Heart left ventricle (tissue), 16 donors: ENCODE measurements at regions not wholly inside any gene's neighbourhood (a gene's known extent, or its start where the extent isn't known, plus 50 kb on each side); places are given as distances from the start of the nearest gene placed in this dataset.
A peak's percentile ranks its signal among the peaks of the same experiment; 100 is the strongest.

ENCODE experiments used
- ATAC-seq, 4 donors: fragments of 200-7000 bp; cut with Tn5 transposase; one replicate each; pipeline ENCODE4 v1.9.1; 2020 to 2022; ENCODE audit warnings: moderate library complexity in 4 of 4, mild to moderate bottlenecking in 3 of 4, moderate number of reproducible peaks in 1 of 4
- DNase-seq, 5 donors: peaks; one replicate each; pipeline ENCODE4 v3.0.0-alpha.2; 2020
- H3K27ac ChIP-seq, 12 donors: fragments of 200-600 bp; sonication (generic) in 4 of 12; one replicate each; pipeline versions ENCODE4 v1.5.0 to v1.8.0; 2016 to 2022; ENCODE audit warnings: mild to moderate bottlenecking in 2 of 12
- H3K27me3 ChIP-seq, 9 donors: fragments of 200-600 bp; sonication (generic) in 2 of 9; one replicate each; pipeline versions ENCODE4 v1.5.1 to v1.8.0; 2016 to 2022; ENCODE audit warnings: mild to moderate bottlenecking in 3 of 9
- H3K36me3 ChIP-seq, 9 donors: fragments of 200-600 bp; sonication (generic) in 2 of 9; one replicate each; pipeline versions ENCODE4 v1.5.0 to v1.8.0; 2018 to 2022; ENCODE audit warnings: mild to moderate bottlenecking in 2 of 9
- H3K4me1 ChIP-seq, 12 donors: fragments of 200-600 bp; sonication (generic) in 4 of 12; one replicate each; pipeline versions ENCODE4 v1.5.0 to v1.8.0; 2016 to 2022; ENCODE audit warnings: mild to moderate bottlenecking in 3 of 12
- H3K4me3 ChIP-seq, 12 donors: fragments of 200-600 bp; sonication (generic) in 4 of 12; one replicate each; pipeline versions ENCODE4 v1.5.0 to v1.8.0; 2017 to 2022; ENCODE audit warnings: mild to moderate bottlenecking in 9 of 12, moderate library complexity in 4 of 12
- H3K9me3 ChIP-seq, 12 donors: fragments of 200-600 bp; sonication (generic) in 4 of 12; one replicate each; pipeline versions ENCODE4 v1.5.0 to v1.8.0; 2016 to 2022; ENCODE audit warnings: mild to moderate bottlenecking in 1 of 12
- POLR2A ChIP-seq, 2 donors: fragments of 450-650 bp; IDR thresholded peaks; one replicate each; pipeline ENCODE4 v1.6.1; 2017; ENCODE audit warnings: antibody characterized with exemption in 2 of 2, mild to moderate bottlenecking in 2 of 2, moderate library complexity in 2 of 2
- WGBS, 4 donors: extraction: QIAGEN DNeasy Blood & Tissue Kit in 2 of 4; methylation state at CpG; one replicate each; pipeline versions ENCODE4 v1.1.5 to v1.1.7; 2013 to 2018; 5-methylcytosine and 5-hydroxymethylcytosine counted together
- intact Hi-C, 10 donors: fragments of 100-400 bp; cut with DNase I; formaldehyde crosslinking; loops; one replicate each; pipeline versions ENCODE4 v1.11.1 to v1.14.2; 2022
- TF ChIP-seq, protein P1 (sequence below), 12 donors: fragments of 200-600 bp; sonication (generic) in 4 of 12; IDR thresholded peaks; one replicate each; pipeline versions ENCODE4 v1.5.0 to v1.8.0; 2018 to 2022; ENCODE audit warnings: antibody characterized with exemption in 12 of 12, mild to moderate bottlenecking in 5 of 12
- donor health status: ischemic (EF 13 %, LVEDD 7.1; RV severe dilation, severe dysfunction).
- donor health status: healthy with polysubstance abuse.
- donor health status: DM: no; HTN: yes; CAD: no.
- donor health status: DM: no; HTN: no; CAD: no.
- donor health status: ischemic (EF 25% LVEDD 6.9; RV normal size, moderate dysfunction).
- donor health status: ischemic (EF 25% LVEDD 5.7; RV mildly dilated, moderate dysfunction).
- donor health status: healthy.
- donor health status: DM: yes; HTN: yes; CAD: no.
- donor health status: ischemic (EF 35%, LVEDD 5.7; RV mildly dilated, moderate dysfunction).
- donor health status: nonischemic (EF 11% LVEDD 7.7; RV severe dilation, severe dysfunction).
- donor health status: DM: yes; HTN: yes; CAD: no.
- donor health status: PGD.
- donor health status: ischemic (EF 29% LVEDD 5.4; RV normal size, mild dysfunction).
- donor health status: nonischemic (EF 23%, LVEDD 6.1; RV moderate dilation, normal function).

GRCh38 chr10:3911241-3911640 lies 126.2 kb upstream of the KLF6 start:
- Histone ChIP-seq H3K4me3 (peak overlapping the region in 4 of 12 donors; percentile 39 to 56 (median 52)), H3K4me1 (peaks cover 0 to 36% (median 0%) of the 10 kb centered on the region in 12 donors), H3K9me3 (peaks cover 0 to 2% (median 0%) of the 10 kb centered on the region in 12 donors), H3K27ac (peak overlapping the region in 10 of 12 donors; percentile 26 to 91 (median 82)), H3K36me3 (no peaks in the 10 kb centered on the region), H3K27me3 (no peaks in the 10 kb centered on the region)
- DNase-seq (no peak), ATAC-seq (no peak)
- 49 to 62% (median 53%) methylated on average over 6 of the region's 6 CpGs for WGBS, 4 donors
- TF ChIP-seq, protein P1, sequence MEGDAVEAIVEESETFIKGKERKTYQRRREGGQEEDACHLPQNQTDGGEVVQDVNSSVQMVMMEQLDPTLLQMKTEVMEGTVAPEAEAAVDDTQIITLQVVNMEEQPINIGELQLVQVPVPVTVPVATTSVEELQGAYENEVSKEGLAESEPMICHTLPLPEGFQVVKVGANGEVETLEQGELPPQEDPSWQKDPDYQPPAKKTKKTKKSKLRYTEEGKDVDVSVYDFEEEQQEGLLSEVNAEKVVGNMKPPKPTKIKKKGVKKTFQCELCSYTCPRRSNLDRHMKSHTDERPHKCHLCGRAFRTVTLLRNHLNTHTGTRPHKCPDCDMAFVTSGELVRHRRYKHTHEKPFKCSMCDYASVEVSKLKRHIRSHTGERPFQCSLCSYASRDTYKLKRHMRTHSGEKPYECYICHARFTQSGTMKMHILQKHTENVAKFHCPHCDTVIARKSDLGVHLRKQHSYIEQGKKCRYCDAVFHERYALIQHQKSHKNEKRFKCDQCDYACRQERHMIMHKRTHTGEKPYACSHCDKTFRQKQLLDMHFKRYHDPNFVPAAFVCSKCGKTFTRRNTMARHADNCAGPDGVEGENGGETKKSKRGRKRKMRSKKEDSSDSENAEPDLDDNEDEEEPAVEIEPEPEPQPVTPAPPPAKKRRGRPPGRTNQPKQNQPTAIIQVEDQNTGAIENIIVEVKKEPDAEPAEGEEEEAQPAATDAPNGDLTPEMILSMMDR (IDR thresholded peaks at IDR 0.05), result no peak
- no peak for TF ChIP-seq POLR2A (IDR thresholded peaks at IDR 0.05)
- intact Hi-C loops, result loop anchor here in 6 of 10 donors (5.0 to 10.0 kb wide), 7 partner anchors 106 to 754 kb away; partner anchors contain the start of gene KLF6 (in 1 of the 6)

DNA sequence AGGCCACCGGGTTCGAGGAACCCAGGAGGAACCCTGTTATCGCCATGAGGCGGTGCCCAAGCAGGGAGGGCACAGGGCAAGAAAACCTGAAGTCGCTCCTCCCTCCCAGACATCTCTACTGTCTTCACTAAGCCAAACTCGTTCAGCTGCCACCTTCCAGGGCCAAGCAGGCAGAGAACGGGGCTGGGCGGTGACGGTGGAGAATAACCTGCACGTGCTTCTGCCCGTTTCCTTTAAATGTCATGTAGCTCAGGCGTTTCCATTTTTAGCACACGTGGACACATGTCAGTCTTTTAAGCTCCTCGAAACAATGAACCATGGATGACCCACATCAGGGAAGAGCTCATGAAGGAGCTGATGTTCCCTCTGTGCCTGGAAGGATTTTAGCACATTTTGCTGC lies 124.3 kb upstream of the KLF6 start:
- Histone ChIP-seq H3K4me1 (peaks cover 0 to 31% (median 0%) of the 10 kb centered on the region in 12 donors), H3K9me3 (peaks cover 0 to 11% (median 0%) of the 10 kb centered on the region in 12 donors), H3K27ac (no peak overlapping the region), H3K27me3 (no peaks in the 10 kb centered on the region), H3K4me3 (no peak overlapping the region), H3K36me3 (no peaks in the 10 kb centered on the region)
- TF ChIP-seq, protein P1 (IDR thresholded peaks at IDR 0.05), result no peak
- TF ChIP-seq POLR2A (IDR thresholded peaks at IDR 0.05), result no peak
- DNase-seq (peak in 2 of 5 donors; percentile 44 to 48), ATAC-seq (peak in 1 of 4 donors; percentile 20)
- intact Hi-C loops, result loop anchor here in 3 of 10 donors (5.0 to 10.0 kb wide), 3 partner anchors 125 to 755 kb away; partner anchors contain the start of gene KLF6 (in 1 of the 3)
- 60 to 77% (median 69%) methylated on average over 14 of the region's 14 CpGs for WGBS, 4 donors

DNA sequence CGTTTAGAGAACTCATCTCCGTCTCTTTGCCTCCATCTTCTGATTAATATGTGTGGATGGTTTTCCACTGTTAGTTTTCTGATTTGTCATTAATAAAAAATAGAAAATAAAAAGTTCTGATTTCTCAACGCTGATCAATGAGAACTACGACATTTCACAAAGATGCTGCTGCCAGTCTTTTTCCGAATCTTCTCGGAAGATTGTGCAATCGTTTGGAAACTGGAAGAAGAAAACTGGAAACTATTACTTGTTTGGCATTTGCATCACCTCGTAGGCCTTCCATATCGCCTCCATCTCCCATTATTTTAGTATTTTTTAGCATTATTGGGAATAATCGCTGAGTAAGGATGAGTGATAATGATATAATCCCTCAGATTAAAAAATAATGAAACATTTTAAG lies 123.2 kb upstream of the KLF6 start:
- no peak overlapping the region for H3K27ac ChIP-seq
- H3K4me3 ChIP-seq, result no peak overlapping the region
- ATAC-seq (no peak), DNase-seq (no peak)
- no peak for TF ChIP-seq POLR2A (IDR thresholded peaks at IDR 0.05)
- TF ChIP-seq, protein P1 (IDR thresholded peaks at IDR 0.05), result no peak
- no peaks in the 10 kb centered on the region for H3K36me3 ChIP-seq
- H3K4me1 ChIP-seq, result peaks cover 0 to 24% (median under 1%) of the 10 kb centered on the region in 12 donors
- peaks cover 0 to 11% (median 0%) of the 10 kb centered on the region in 12 donors for H3K9me3 ChIP-seq
- intact Hi-C loops, result loop anchor here in 3 of 10 donors (5.0 to 10.0 kb wide), 3 partner anchors 123 to 757 kb away; partner anchors contain the start of gene KLF6 (in 1 of the 3)
- 90 to 94% (median 90%) methylated on average over 10 of the region's 10 CpGs for WGBS, 4 donors
- H3K27me3 ChIP-seq, result no peaks in the 10 kb centered on the region

GRCh38 chr10:3907514-3907913 lies 122.5 kb upstream of the KLF6 start:
- H3K27me3 ChIP-seq, result no peaks in the 10 kb centered on the region
- peak; percentile 27 to 76 (median 65) for ATAC-seq
- H3K27ac ChIP-seq, result peak overlapping the region in 1 of 12 donors; percentile 6
- intact Hi-C loops, result loop anchor here in 3 of 10 donors (5.0 to 10.0 kb wide), 3 partner anchors 123 to 757 kb away; partner anchors contain the start of gene KLF6 (in 1 of the 3)
- 79 to 90% (median 81%) methylated on average over 4 to 6 of the region's 6 CpGs for WGBS, 4 donors
- peak; percentile 53 to 81 (median 66) for DNase-seq
- no peaks in the 10 kb centered on the region for H3K36me3 ChIP-seq
- H3K9me3 ChIP-seq, result peaks cover 0 to 11% (median 0%) of the 10 kb centered on the region in 12 donors
- no peak overlapping the region for H3K4me3 ChIP-seq
- TF ChIP-seq, protein P1 (IDR thresholded peaks at IDR 0.05), result no peak
- no peak for TF ChIP-seq POLR2A (IDR thresholded peaks at IDR 0.05)
- peaks cover 0 to 25% (median 7%) of the 10 kb centered on the region in 12 donors for H3K4me1 ChIP-seq
